Retinal pigment epithelial cell (primary cell): ENCODE measurements at regions not wholly inside any gene's neighbourhood (a gene's known extent, or its start where the extent isn't known, plus 50 kb on each side); places are given as distances from the start of the nearest gene placed in this dataset.
"Not testable (repeated sequence)": the region's sequence is repeated elsewhere in the genome, so short reads cannot be mapped to it uniquely, and the experiment has no call there.

ENCODE experiments used
- DNase-seq: peaks from one replicate; pipeline ENCODE4 v3.0.0-alpha.2; 2010; ENCODE audit warnings: low read depth
- H3K4me3 ChIP-seq: 2 replicates; pipeline ENCODE4 v1.5.1; 2011; ENCODE audit warnings: mild to moderate bottlenecking, low read length, control low read depth, moderate library complexity
- TF ChIP-seq, protein P1 (sequence below): conservative IDR thresholded peaks from 2 replicates; pipeline ENCODE4 v1.5.1; 2011; ENCODE audit warnings: low read depth, low read length, control low read depth, inconsistent platforms

DNA sequence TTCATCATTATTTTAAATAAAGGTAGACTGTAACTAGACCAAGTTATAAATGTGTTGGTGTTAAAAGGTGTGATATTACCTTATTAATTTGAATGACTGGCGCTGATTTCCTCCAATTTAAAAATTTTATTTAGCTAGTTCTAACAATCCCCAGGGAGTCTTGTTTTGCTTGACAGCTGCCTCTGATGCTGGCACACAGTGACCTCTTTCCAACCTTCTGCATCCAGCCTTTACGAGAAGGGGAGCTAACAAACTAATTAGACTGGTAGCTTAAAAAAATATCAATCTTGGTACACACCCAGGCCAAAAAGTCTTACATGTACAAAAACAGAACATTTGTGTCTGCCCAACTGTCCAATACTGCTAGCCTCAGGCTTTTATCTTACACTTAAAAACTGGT is 51.8 kb upstream of the ENPEP start:
- DNase-seq: no peak
- H3K4me3 ChIP-seq: no peak overlapping the region
- TF ChIP-seq, protein P1, sequence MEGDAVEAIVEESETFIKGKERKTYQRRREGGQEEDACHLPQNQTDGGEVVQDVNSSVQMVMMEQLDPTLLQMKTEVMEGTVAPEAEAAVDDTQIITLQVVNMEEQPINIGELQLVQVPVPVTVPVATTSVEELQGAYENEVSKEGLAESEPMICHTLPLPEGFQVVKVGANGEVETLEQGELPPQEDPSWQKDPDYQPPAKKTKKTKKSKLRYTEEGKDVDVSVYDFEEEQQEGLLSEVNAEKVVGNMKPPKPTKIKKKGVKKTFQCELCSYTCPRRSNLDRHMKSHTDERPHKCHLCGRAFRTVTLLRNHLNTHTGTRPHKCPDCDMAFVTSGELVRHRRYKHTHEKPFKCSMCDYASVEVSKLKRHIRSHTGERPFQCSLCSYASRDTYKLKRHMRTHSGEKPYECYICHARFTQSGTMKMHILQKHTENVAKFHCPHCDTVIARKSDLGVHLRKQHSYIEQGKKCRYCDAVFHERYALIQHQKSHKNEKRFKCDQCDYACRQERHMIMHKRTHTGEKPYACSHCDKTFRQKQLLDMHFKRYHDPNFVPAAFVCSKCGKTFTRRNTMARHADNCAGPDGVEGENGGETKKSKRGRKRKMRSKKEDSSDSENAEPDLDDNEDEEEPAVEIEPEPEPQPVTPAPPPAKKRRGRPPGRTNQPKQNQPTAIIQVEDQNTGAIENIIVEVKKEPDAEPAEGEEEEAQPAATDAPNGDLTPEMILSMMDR: no peak

DNA sequence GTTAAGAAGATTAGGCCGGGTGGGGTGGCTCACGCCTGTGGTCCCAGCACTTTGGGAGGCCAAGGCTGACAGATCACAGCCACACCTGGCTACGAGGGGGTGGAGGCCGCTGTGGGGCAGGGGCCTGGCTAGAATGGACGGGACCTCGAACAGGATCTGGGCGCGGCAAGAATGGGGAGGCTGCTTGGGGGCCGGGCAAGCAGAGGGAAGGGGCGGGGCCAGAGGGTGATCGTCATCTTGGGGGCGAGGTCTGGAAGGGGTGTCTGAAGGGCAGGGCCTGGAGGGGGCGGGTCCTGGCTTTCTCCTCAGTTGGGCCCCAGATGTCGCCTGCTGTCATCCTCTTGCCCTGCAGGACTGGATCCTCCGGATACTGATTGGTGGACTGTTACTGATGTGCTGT is 57.3 kb upstream of the ENPEP start:
- TF ChIP-seq, protein P1: no peak
- no peak for DNase-seq
- H3K4me3 ChIP-seq: no peak overlapping the region

DNA sequence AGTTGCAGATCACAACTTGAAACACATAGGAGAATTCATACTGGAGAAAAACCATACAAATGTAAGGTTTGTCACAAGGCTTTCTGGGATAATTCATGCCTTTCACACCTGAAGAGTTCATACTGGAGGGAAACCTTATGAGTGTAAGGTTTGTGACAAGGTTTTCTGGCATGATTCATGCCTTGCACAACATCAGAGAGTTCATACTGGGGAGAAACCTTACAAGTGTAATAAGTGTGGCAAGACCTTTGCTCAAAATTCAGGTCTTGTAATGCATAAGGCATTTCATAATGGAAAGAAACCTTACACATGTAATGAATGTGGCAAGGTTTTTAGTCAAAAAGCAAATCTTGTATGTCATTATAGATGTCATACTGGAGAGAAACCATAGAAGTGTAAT is 58.8 kb upstream of the ENPEP start:
- H3K4me3 ChIP-seq: no peak overlapping the region
- DNase-seq: no peak
- TF ChIP-seq, protein P1: no peak

DNA sequence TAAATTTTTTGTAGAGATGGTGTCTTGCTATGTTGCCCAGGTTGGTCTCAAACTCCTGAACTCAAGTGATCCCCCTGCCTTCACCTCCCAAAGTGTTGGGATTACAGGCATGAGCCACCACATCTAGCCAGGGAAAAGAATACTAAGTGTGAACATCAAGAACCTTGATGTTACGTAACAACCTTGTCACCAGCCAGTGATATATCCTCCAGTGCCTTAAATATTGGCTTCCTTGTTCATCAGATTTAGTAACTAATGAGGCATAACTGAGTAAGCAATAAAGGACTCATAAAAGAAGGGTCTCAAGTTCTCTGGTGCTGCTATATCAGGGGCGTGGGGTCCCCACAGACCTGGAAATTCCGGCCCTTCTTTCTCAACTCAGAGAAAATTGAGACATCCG is 60.5 kb upstream of the ENPEP start:
- TF ChIP-seq, protein P1: no peak
- no peak overlapping the region for H3K4me3 ChIP-seq
- DNase-seq: no peak

DNA sequence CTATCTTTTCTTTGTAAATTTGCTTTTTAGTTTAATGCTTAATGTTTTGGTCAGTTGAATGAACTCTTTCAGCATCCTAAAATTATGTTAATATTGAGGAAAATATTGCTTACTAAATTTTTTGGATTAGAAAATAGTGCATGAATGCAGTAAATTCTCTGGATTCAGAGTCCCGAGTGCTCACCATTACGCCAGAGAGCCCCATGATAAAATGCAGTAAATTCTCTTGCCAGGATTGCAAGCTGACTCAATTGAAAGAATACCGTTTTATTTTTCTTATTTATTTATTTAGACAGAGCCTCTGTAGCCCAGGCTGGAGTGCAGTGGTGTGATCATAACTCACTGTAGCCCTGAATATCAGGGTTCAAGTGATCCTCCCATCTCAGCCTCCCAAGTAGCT is 60.9 kb upstream of the ENPEP start:
- no peak for DNase-seq
- TF ChIP-seq, protein P1: no peak
- no peak overlapping the region for H3K4me3 ChIP-seq

DNA sequence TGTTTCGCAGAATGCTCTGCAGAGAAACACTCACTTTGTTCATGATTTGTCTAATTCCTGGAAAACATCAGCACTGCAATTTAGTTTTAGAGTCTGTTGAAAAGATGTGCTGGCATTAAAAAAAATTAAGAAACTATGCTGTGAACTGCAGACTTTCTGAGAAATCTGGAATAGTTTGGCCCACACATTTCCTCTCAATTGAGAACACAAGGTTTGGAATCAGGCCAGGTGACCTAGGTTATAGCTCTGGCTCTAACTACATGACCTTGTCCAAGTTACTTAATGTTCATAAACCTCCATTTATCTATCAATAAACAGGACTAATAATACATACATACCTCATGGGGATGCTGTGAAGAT is 61.4 kb upstream of the ENPEP start:
- no peak for DNase-seq
- TF ChIP-seq, protein P1: no peak
- no peak overlapping the region for H3K4me3 ChIP-seq

DNA sequence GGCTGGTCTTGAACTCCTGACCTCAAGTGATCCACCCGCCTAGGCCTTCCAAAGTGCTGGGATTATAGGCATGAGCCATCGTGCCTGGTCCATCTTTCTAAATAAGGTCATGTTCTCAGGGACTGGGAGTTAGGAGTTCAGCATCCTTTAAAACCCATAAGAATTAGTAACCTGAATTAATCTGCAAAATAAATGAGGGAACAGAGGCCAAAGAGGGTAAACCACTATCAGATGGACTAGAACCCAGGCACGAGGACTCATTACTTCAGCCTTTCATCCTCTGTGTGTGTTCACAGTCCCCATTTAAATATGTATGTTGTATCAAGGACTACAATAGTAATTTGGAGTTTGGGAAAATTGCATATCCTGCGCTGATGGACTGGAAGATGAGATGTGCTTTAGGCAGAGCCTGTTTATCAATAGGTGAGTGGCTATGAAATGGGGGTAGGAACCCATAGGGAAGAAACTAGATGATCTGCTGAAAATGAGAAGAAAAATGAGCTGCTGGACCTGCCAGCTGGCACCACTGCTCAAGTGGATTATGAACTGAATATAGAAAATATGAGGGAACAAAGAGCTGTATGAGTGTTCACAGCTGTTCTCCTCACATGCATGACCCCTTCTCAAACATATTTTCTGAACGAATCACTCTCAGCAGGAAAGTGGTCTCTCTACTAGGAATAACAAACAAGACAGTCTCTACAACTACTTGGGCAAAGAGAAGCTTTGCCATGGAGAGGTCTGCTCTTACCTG is 62.0 kb upstream of the ENPEP start:
- H3K4me3 ChIP-seq: not testable (repeated sequence)
- peak; percentile 62 for DNase-seq
